ENCODE measurements at regions not wholly inside any gene's neighbourhood (a gene's known extent, or its start where the extent isn't known, plus 50 kb on each side); places are given as distances from the start of the nearest gene placed in this dataset.

DNA sequence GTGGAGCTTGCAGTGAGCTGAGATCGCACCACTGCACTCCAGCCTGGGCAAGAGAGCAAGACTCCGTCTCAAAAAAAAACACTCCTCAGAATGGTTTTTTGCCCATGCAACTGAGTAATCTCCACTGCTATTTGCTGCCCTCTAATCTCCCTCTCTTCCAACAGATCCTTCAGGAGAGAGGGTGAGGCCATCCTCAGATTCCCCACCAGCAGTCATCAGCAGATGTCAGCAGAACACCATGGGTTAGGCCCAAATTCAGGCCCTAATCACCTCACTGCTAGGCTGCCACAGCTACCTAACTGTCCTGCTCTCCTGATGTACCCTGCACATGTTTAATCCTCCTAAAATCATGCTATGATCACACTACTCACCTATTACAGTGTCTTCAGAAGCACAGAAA, 63.2 kb upstream of the BEND6 start:
- H3K4me3 ChIP-seq (ENCODE audit: insufficient read depth, low read length, poor library complexity, severe bottlenecking) = no peak overlapping the region
- H3K27ac ChIP-seq (ENCODE audit: low read depth, low read length) = no peak overlapping the region
- no peak overlapping the region for H3K9ac ChIP-seq (ENCODE audit: low read length)
- H3K9me2 ChIP-seq (replicated peaks; ENCODE audit: insufficient read depth, low read length) = no peaks in the 10 kb centered on the region
- H3K27me3 ChIP-seq (ENCODE audit: low read length) = no peaks in the 10 kb centered on the region
- H3F3A ChIP-seq (ENCODE audit: insufficient read depth) = no peaks in the 10 kb centered on the region
- H3K4me2 ChIP-seq (ENCODE audit: low read depth, low read length, poor library complexity, severe bottlenecking) = no peak overlapping the region
- H3K79me2 ChIP-seq (ENCODE audit: insufficient read depth, low read length) = no peaks in the 10 kb centered on the region
- no peaks in the 10 kb centered on the region for H3K9me3 ChIP-seq (ENCODE audit: insufficient read depth, low read length)
- H3K36me3 ChIP-seq (ENCODE audit: low read length) = no peaks in the 10 kb centered on the region
- H2AFZ ChIP-seq (ENCODE audit: low read depth, low read length, severe bottlenecking) = no peak overlapping the region
- TF ChIP-seq, protein P1, sequence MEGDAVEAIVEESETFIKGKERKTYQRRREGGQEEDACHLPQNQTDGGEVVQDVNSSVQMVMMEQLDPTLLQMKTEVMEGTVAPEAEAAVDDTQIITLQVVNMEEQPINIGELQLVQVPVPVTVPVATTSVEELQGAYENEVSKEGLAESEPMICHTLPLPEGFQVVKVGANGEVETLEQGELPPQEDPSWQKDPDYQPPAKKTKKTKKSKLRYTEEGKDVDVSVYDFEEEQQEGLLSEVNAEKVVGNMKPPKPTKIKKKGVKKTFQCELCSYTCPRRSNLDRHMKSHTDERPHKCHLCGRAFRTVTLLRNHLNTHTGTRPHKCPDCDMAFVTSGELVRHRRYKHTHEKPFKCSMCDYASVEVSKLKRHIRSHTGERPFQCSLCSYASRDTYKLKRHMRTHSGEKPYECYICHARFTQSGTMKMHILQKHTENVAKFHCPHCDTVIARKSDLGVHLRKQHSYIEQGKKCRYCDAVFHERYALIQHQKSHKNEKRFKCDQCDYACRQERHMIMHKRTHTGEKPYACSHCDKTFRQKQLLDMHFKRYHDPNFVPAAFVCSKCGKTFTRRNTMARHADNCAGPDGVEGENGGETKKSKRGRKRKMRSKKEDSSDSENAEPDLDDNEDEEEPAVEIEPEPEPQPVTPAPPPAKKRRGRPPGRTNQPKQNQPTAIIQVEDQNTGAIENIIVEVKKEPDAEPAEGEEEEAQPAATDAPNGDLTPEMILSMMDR (IDR thresholded peaks at IDR 0.05; ENCODE audit: insufficient read depth, low read length, poor library complexity, severe bottlenecking) = no peak
- no peak for TF ChIP-seq EZH2phosphoT487 (conservative IDR thresholded peaks at IDR 0.05; ENCODE audit: low read length)
- H4K20me1 ChIP-seq (ENCODE audit: low read depth, low read length) = no peaks in the 10 kb centered on the region

DNA sequence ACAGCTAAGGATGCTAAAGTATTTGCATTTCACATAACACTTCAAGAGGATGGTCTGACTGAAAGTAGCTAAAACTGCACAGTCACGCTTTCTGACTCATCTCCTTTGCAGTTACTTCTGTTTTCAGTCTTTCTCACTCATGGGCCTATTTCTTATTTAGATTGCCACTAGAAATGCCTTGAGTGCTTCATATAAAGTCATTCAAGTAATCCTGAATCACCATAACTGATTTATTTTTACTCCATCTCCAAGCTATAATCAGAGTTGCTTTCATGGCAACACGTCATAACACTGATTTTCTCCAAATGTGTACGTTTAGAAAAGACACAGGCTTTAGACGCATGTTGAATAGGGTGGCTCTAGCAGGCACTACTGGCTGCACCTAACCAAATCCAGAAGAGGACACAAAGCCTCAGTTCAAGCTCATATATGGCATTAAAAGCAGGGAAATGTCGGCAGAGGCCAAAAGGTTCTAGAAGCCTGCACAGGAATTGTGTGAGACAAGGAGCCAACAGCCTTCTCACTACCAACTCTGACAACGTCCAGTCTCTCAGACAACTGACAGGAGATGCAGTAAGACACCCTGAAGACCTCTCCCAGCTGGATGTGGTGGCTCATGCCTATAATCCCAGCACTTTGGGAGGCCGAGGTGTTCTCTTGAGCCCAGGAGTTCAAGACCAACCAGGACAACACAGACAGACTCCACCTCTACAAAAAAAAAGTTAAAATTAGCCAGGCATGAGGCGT, 64.1 kb upstream of the BEND6 start:
- no peak overlapping the region for H3K27ac ChIP-seq (ENCODE audit: low read depth, low read length)
- H3K27me3 ChIP-seq (ENCODE audit: low read length) = no peaks in the 10 kb centered on the region
- no peaks in the 10 kb centered on the region for H3K9me3 ChIP-seq (ENCODE audit: insufficient read depth, low read length)
- no peak overlapping the region for H3K9ac ChIP-seq (ENCODE audit: low read length)
- H3F3A ChIP-seq (ENCODE audit: insufficient read depth) = no peaks in the 10 kb centered on the region
- no peaks in the 10 kb centered on the region for H3K36me3 ChIP-seq (ENCODE audit: low read length)
- no peaks in the 10 kb centered on the region for H3K9me2 ChIP-seq (replicated peaks; ENCODE audit: insufficient read depth, low read length)
- no peak overlapping the region for H3K4me2 ChIP-seq (ENCODE audit: low read depth, low read length, poor library complexity, severe bottlenecking)
- TF ChIP-seq EZH2phosphoT487 (conservative IDR thresholded peaks at IDR 0.05; ENCODE audit: low read length) = no peak
- TF ChIP-seq, protein P1 (IDR thresholded peaks at IDR 0.05; ENCODE audit: insufficient read depth, low read length, poor library complexity, severe bottlenecking) = no peak
- no peak overlapping the region for H3K4me3 ChIP-seq (ENCODE audit: insufficient read depth, low read length, poor library complexity, severe bottlenecking)
- peak overlapping the region; percentile 1 for H2AFZ ChIP-seq (ENCODE audit: low read depth, low read length, severe bottlenecking)
- no peaks in the 10 kb centered on the region for H4K20me1 ChIP-seq (ENCODE audit: low read depth, low read length)
- no peaks in the 10 kb centered on the region for H3K79me2 ChIP-seq (ENCODE audit: insufficient read depth, low read length)

DNA sequence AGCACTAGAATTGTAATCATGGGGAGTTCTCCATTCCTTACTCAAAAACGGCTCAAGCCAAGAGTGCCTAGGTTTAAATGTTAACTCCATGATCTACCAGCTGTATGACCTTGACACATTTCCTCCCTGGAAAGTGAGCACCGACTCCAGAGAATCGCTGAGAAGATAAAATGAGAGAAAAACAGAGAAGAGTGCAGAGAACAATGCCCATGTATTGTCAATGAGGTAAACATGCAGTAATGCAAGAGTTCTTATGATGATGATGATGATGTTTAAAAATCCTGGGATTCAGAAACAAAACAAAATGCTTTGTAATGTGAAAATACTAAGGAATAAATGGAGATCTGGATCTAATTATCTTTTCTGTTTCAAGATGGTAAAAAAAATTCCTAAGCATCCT, 64.8 kb upstream of the BEND6 start:
- no peak overlapping the region for H3K4me2 ChIP-seq (ENCODE audit: low read depth, low read length, poor library complexity, severe bottlenecking)
- H3K36me3 ChIP-seq (ENCODE audit: low read length) = no peaks in the 10 kb centered on the region
- H3K27me3 ChIP-seq (ENCODE audit: low read length) = no peaks in the 10 kb centered on the region
- H3K4me3 ChIP-seq (ENCODE audit: insufficient read depth, low read length, poor library complexity, severe bottlenecking) = no peak overlapping the region
- no peak overlapping the region for H3K9ac ChIP-seq (ENCODE audit: low read length)
- no peaks in the 10 kb centered on the region for H3K9me2 ChIP-seq (replicated peaks; ENCODE audit: insufficient read depth, low read length)
- TF ChIP-seq EZH2phosphoT487 (conservative IDR thresholded peaks at IDR 0.05; ENCODE audit: low read length) = no peak
- TF ChIP-seq, protein P1 (IDR thresholded peaks at IDR 0.05; ENCODE audit: insufficient read depth, low read length, poor library complexity, severe bottlenecking) = no peak
- H2AFZ ChIP-seq (ENCODE audit: low read depth, low read length, severe bottlenecking) = no peak overlapping the region
- H3F3A ChIP-seq (ENCODE audit: insufficient read depth) = no peaks in the 10 kb centered on the region
- H3K27ac ChIP-seq (ENCODE audit: low read depth, low read length) = no peak overlapping the region
- no peaks in the 10 kb centered on the region for H3K9me3 ChIP-seq (ENCODE audit: insufficient read depth, low read length)
- no peaks in the 10 kb centered on the region for H3K79me2 ChIP-seq (ENCODE audit: insufficient read depth, low read length)
- no peaks in the 10 kb centered on the region for H4K20me1 ChIP-seq (ENCODE audit: low read depth, low read length)
